HEK293 (cell line): ENCODE measurements at regions not wholly inside any gene's neighbourhood (a gene's known extent, or its start where the extent isn't known, plus 50 kb on each side); places are given as distances from the start of the nearest gene placed in this dataset.

Experiments used
- CTCF ChIA-PET: fragments of 350-600 bp; formaldehyde crosslinking; extraction: SDS; loops from one replicate; lab custom pipeline; 2021; ENCODE audit warnings: antibody characterized with exemption; lab: Yijun Ruan, JAX
- POLR2A ChIA-PET: fragments of 300-600 bp; formaldehyde crosslinking; extraction: SDS; loops from one replicate; lab custom pipeline; 2020; ENCODE audit warnings: antibody characterized with exemption, inconsistent platforms; lab: Yijun Ruan, JAX
- H3K27ac ChIP-seq: fragments of 200-500 bp; sonication (Bioruptor generic); 2 replicates; pipeline ENCODE4 v1.5.1; 2014; ENCODE audit warnings: low read depth, low read length, control low read depth, inconsistent platforms; ENCODE audit errors: extremely low read depth
- H3K36me3 ChIP-seq, 2 experiments: fragments of 200-500 bp in 1 of 2; sonication (Bioruptor generic) in 1 of 2; 1 replicate in 1 of 2; 2 replicates in 1 of 2; pipeline ENCODE4 v1.5.1; 2014 to 2017; ENCODE audit warnings: inconsistent platforms in 2 of 2, low read length in 2 of 2; ENCODE audit not compliant: control insufficient read depth in 2 of 2, insufficient read depth in 1 of 2
- H3K4me1 ChIP-seq: fragments of 200-500 bp; sonication (Bioruptor generic); 2 replicates; pipeline ENCODE4 v1.5.1; 2014; ENCODE audit warnings: mild to moderate bottlenecking, low read length, inconsistent platforms; ENCODE audit not compliant: control insufficient read depth, insufficient read depth
- H3K4me3 ChIP-seq: 2 replicates; pipeline ENCODE4 v1.5.1; 2011; ENCODE audit warnings: low read depth, mild to moderate bottlenecking, control low read depth, low read length, moderate library complexity
- H3K9me3 ChIP-seq: fragments of 200-500 bp; sonication (Bioruptor generic); 2 replicates; pipeline ENCODE4 v1.5.1; 2014; ENCODE audit warnings: low read depth, low read length, inconsistent platforms; ENCODE audit not compliant: control insufficient read depth, insufficient read depth
- BCL6B ChIP-seq: fragments of 450-650 bp; formaldehyde crosslinking; IDR thresholded peaks from 2 replicates; pipeline ENCODE4 v1.5.1; 2017; ENCODE audit warnings: missing biosample characterization, missing genetic modification characterization
- HOXA7 ChIP-seq: sonication (generic); formaldehyde crosslinking; IDR thresholded peaks from 2 replicates; pipeline ENCODE4 v1.8.1; 2022; ENCODE audit warnings: missing genetic modification reagents, borderline replicate concordance
- HOXC10 ChIP-seq: sonication (generic); formaldehyde crosslinking; IDR thresholded peaks from 2 replicates; pipeline ENCODE4 v1.8.1; 2023; ENCODE audit warnings: mild to moderate bottlenecking, missing genetic modification reagents
- KLF7 ChIP-seq: fragments of 450-650 bp; formaldehyde crosslinking; IDR thresholded peaks from 2 replicates; pipeline ENCODE4 v1.5.1; 2016; ENCODE audit warnings: missing biosample characterization, missing genetic modification characterization, borderline replicate concordance
- TRIM28 ChIP-seq: IDR thresholded peaks from 2 replicates; pipeline ENCODE4 v1.6.1; 2011; ENCODE audit warnings: low read length, control low read depth, borderline replicate concordance
- ZBTB1 ChIP-seq: fragments of 450-650 bp; formaldehyde crosslinking; IDR thresholded peaks from 2 replicates; pipeline ENCODE4 v1.5.1; 2016; ENCODE audit warnings: missing biosample characterization, missing genetic modification characterization
- ZBTB21 ChIP-seq: fragments of 450-650 bp; formaldehyde crosslinking; IDR thresholded peaks from 2 replicates; pipeline ENCODE4 v1.5.1; 2017; ENCODE audit warnings: missing biosample characterization, missing genetic modification characterization
- ZFP3 ChIP-seq: fragments of 450-650 bp; formaldehyde crosslinking; IDR thresholded peaks from 2 replicates; pipeline ENCODE4 v1.5.1; 2016; ENCODE audit warnings: low read depth, missing biosample characterization, missing genetic modification characterization
- ZNF138 ChIP-seq: fragments of 450-650 bp; formaldehyde crosslinking; IDR thresholded peaks from 2 replicates; pipeline ENCODE4 v1.5.1; 2016; ENCODE audit warnings: missing biosample characterization, missing genetic modification characterization, borderline replicate concordance
- ZNF155 ChIP-seq: fragments of 450-650 bp; formaldehyde crosslinking; IDR thresholded peaks from 2 replicates; pipeline ENCODE4 v1.5.1; 2016; ENCODE audit warnings: missing biosample characterization, missing genetic modification characterization
- ZNF223 ChIP-seq: fragments of 450-650 bp; formaldehyde crosslinking; IDR thresholded peaks from 2 replicates; pipeline ENCODE4 v1.5.1; 2016; ENCODE audit warnings: missing biosample characterization, missing genetic modification characterization
- ZNF292 ChIP-seq: fragments of 450-650 bp; formaldehyde crosslinking; IDR thresholded peaks from 2 replicates; pipeline ENCODE4 v1.5.1; 2016; ENCODE audit warnings: low read depth, missing biosample characterization, missing genetic modification characterization, borderline replicate concordance
- ZNF366 ChIP-seq: fragments of 450-650 bp; formaldehyde crosslinking; conservative IDR thresholded peaks from 2 replicates; pipeline ENCODE4 v1.5.1; 2016; ENCODE audit warnings: missing biosample characterization, missing genetic modification characterization
- ZNF426 ChIP-seq: fragments of 450-650 bp; formaldehyde crosslinking; IDR thresholded peaks from 2 replicates; pipeline ENCODE4 v1.5.1; 2017; ENCODE audit warnings: missing biosample characterization, missing genetic modification characterization, mild to moderate bottlenecking, inconsistent platforms, moderate library complexity
- ZNF488 ChIP-seq: fragments of 450-650 bp; formaldehyde crosslinking; IDR thresholded peaks from 2 replicates; pipeline ENCODE4 v1.5.1; 2016; ENCODE audit warnings: missing biosample characterization, missing genetic modification characterization
- ZNF518A ChIP-seq: fragments of 450-650 bp; formaldehyde crosslinking; conservative IDR thresholded peaks from 2 replicates; pipeline ENCODE4 v1.5.1; 2016; ENCODE audit warnings: low read depth, missing biosample characterization, missing genetic modification characterization
- ZNF555 ChIP-seq: fragments of 450-650 bp; formaldehyde crosslinking; conservative IDR thresholded peaks from 2 replicates; pipeline ENCODE4 v1.5.1; 2017; ENCODE audit warnings: missing biosample characterization, mild to moderate bottlenecking, missing genetic modification characterization, inconsistent platforms
- ZNF558 ChIP-seq: fragments of 450-650 bp; formaldehyde crosslinking; IDR thresholded peaks from 2 replicates; pipeline ENCODE4 v1.5.1; 2016; ENCODE audit warnings: missing biosample characterization, missing genetic modification characterization
- ZNF626 ChIP-seq: fragments of 450-650 bp; sonication (Bioruptor Pico); formaldehyde crosslinking; IDR thresholded peaks from 2 replicates; pipeline ENCODE4 v1.5.1; 2018; ENCODE audit warnings: missing biosample characterization, missing genetic modification characterization, inconsistent platforms
- ZNF670 ChIP-seq: fragments of 450-650 bp; formaldehyde crosslinking; IDR thresholded peaks from 2 replicates; pipeline ENCODE4 v1.5.1; 2016; ENCODE audit warnings: missing biosample characterization, missing genetic modification characterization, low read depth
- ZNF707 ChIP-seq: fragments of 450-650 bp; formaldehyde crosslinking; IDR thresholded peaks from 2 replicates; pipeline ENCODE4 v1.5.1; 2016; ENCODE audit warnings: missing biosample characterization, missing genetic modification characterization
- ZNF785 ChIP-seq: fragments of 450-650 bp; formaldehyde crosslinking; IDR thresholded peaks from 2 replicates; pipeline ENCODE4 v1.5.1; 2016; ENCODE audit warnings: missing biosample characterization, missing genetic modification characterization
- ZNF837 ChIP-seq: fragments of 450-650 bp; formaldehyde crosslinking; IDR thresholded peaks from 2 replicates; pipeline ENCODE4 v1.5.1; 2016; ENCODE audit warnings: missing biosample characterization, missing genetic modification characterization
- ZSCAN16 ChIP-seq: fragments of 450-650 bp; formaldehyde crosslinking; IDR thresholded peaks from 2 replicates; pipeline ENCODE4 v1.5.1; 2016; ENCODE audit warnings: missing biosample characterization, missing genetic modification characterization
- TF ChIP-seq, protein P1 (sequence below): fragments of 450-650 bp; formaldehyde crosslinking; IDR thresholded peaks from 2 replicates; pipeline ENCODE4 v1.5.0; 2017; ENCODE audit warnings: missing biosample characterization, missing genetic modification characterization, borderline replicate concordance
- TF ChIP-seq, protein P2 (sequence below): fragments of 450-650 bp; formaldehyde crosslinking; IDR thresholded peaks from 2 replicates; pipeline ENCODE4 v1.5.1; 2017; ENCODE audit warnings: missing biosample characterization, missing genetic modification characterization

DNA sequence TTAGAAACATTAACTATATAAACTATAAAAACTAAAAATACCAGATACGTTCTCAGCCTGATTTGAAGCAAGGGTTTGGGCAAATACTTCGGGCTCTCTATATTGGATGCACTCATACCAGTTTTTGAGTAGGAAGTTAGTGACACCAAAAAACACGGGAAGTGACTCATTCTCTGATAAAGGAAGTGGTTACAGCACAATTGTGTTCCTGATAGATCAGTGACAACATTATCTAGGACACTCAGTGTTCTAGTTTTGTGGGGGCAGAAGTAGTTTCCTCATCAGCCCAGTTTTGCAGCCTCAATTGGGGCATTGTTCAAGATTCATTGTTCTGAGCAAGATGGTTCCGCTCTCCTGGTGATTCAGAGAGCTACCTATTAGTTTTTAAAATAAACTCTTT lies 469.6 kb upstream of the DPPA4 start:
- ChIA-PET CTCF (no interaction called here), POLR2A (no interaction called here)
- H3K9me3 ChIP-seq, result no peaks in the 10 kb centered on the region
- TF ChIP-seq ZNF292, result no peak
- TF ChIP-seq, protein P1, sequence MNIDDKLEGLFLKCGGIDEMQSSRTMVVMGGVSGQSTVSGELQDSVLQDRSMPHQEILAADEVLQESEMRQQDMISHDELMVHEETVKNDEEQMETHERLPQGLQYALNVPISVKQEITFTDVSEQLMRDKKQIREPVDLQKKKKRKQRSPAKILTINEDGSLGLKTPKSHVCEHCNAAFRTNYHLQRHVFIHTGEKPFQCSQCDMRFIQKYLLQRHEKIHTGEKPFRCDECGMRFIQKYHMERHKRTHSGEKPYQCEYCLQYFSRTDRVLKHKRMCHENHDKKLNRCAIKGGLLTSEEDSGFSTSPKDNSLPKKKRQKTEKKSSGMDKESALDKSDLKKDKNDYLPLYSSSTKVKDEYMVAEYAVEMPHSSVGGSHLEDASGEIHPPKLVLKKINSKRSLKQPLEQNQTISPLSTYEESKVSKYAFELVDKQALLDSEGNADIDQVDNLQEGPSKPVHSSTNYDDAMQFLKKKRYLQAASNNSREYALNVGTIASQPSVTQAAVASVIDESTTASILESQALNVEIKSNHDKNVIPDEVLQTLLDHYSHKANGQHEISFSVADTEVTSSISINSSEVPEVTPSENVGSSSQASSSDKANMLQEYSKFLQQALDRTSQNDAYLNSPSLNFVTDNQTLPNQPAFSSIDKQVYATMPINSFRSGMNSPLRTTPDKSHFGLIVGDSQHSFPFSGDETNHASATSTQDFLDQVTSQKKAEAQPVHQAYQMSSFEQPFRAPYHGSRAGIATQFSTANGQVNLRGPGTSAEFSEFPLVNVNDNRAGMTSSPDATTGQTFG (tag by site-specific recombination), result no peak
- no peak for TF ChIP-seq ZNF426
- TF ChIP-seq ZNF670 (tag by site-specific recombination), result no peak
- TF ChIP-seq ZSCAN16 (tag by site-specific recombination), result no peak
- no peak for TF ChIP-seq ZNF558
- no peak for TF ChIP-seq KLF7 (tag by site-specific recombination)
- TF ChIP-seq TRIM28, result no peak
- no peak for TF ChIP-seq ZNF138 (tag by site-specific recombination)
- TF ChIP-seq, all 188 proteins: peak for 0
- Histone ChIP-seq H3K4me1 (no peaks in the 10 kb centered on the region), H3K36me3 (no peaks in the 10 kb centered on the region), H3K27ac (no peak overlapping the region), H3K4me3 (no peak overlapping the region)

DNA sequence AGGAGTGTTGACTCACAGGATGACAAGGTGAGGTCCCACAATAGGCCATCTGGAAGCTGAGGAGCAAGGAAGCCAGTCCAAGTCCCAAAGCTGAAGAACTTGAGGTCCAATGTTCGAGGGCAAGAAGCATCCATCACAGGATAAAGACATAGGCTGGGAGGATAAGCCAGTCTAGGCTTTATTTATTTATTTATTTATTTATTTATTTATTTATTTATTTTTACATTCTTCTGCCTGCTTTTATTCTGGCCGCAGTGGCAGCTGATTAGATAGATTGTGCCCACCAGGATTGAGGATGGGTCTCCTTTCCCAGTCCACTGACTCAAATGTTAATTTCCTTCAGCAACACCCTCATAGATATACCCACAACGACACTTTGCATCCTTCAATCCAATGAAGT lies 472.2 kb upstream of the DPPA4 start:
- Histone ChIP-seq H3K27ac (no peak overlapping the region), H3K36me3 (no peaks in the 10 kb centered on the region), H3K4me1 (no peaks in the 10 kb centered on the region), H3K4me3 (no peak overlapping the region), H3K9me3 (no peaks in the 10 kb centered on the region)
- ChIA-PET CTCF (interaction anchor here (0.7 kb wide), 1 partner anchor 364 kb away, joined by 3 read pairs; no protein-coding TSS in a partner anchor), POLR2A (no interaction called here)
- TF ChIP-seq, protein P2, sequence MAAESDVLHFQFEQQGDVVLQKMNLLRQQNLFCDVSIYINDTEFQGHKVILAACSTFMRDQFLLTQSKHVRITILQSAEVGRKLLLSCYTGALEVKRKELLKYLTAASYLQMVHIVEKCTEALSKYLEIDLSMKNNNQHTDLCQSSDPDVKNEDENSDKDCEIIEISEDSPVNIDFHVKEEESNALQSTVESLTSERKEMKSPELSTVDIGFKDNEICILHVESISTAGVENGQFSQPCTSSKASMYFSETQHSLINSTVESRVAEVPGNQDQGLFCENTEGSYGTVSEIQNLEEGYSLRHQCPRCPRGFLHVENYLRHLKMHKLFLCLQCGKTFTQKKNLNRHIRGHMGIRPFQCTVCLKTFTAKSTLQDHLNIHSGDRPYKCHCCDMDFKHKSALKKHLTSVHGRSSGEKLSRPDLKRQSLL (tag by site-specific recombination), result no peak
- TF ChIP-seq ZNF223 (tag by site-specific recombination), result no peak
- no peak for TF ChIP-seq ZNF366 (tag by site-specific recombination)
- no peak for TF ChIP-seq ZNF626 (tag by site-specific recombination)
- TF ChIP-seq ZNF707 (tag by site-specific recombination), result no peak
- no peak for TF ChIP-seq ZNF837 (tag by site-specific recombination)
- TF ChIP-seq HOXA7 (CRISPR knock-in tag), result no peak
- TF ChIP-seq BCL6B (tag by site-specific recombination), result no peak
- TF ChIP-seq ZNF785, result no peak
- TF ChIP-seq ZNF518A (tag by site-specific recombination), result peak; percentile 55
- peak; percentile 28 for TF ChIP-seq ZNF555 (tag by site-specific recombination)
- no peak for TF ChIP-seq ZNF155 (tag by site-specific recombination)
- no peak for TF ChIP-seq ZBTB1
- no peak for TF ChIP-seq ZNF488 (tag by site-specific recombination)
- TF ChIP-seq ZFP3 (tag by site-specific recombination), result no peak
- TF ChIP-seq ZNF426, result peak; percentile 39
- TF ChIP-seq HOXC10 (CRISPR knock-in tag), result no peak
- no peak for TF ChIP-seq ZBTB21
